Fibroblast of skin of abdomen (primary cell): ENCODE measurements at regions not wholly inside any gene's neighbourhood (a gene's known extent, or its start where the extent isn't known, plus 50 kb on each side); places are given as distances from the start of the nearest gene placed in this dataset.

ENCODE experiments used
- DNase-seq: peaks from one replicate; pipeline ENCODE4 v3.0.0-alpha.2; 2013

DNA sequence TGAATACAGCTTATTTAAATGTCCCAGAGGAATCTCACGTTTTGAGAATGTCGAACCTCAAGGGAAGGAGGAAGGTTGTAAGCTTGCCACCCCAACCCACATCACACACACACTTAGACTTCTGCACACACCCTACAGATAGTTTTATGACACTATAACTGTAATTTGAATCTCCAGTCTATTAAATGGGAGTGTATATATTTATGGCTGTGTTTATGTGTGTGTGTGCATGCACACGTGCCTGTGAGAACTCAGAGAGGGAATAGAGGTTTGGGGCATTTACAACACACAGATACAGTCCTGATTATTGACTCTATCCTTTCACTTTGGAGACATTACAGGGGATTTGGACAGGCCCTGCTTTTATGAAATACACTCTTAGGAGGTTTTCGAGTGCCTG, 171.5 kb upstream of the MAF start:
- DNase-seq: no peak

DNA sequence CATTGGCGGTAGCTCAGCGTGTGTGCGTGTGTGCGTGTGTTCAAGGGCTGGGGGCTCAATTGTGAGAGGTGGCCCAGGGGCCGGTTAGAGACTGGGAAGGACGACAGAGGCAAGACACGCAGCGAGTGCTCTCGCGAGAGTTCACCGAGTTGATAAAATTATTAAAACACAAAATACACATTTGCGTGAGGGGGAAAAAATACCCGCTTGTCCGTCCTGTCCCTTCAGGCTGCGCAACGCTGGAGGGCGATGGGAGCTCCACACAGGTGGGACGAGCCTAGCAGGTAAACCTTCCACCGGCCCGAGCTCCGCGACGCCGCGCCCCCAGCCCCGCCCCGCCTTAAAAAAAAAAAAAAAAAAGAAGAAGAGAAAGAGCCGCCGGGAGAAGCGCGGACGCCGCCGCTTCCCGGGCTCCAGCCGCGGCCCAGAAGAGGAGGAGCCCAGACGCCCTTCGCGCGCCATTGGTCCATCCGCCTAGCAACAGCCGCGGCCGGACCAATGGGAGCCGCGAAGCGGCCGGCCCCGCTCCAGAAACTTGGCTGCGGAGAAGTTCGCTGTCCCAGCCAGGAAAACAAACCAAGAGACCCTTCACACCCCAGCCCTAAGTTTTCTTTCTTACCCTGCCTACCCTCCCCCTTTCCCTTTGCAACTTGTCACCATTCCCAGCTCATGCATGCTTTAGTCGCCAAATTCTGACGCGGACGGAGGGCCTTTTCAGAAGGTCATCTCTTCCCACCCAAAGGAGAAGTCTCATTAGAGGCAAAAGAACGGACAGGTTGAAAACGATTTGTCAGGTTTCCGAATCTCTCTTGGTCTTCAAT, 169.9 kb upstream of the MAF start:
- peak; percentile 91 for DNase-seq

DNA sequence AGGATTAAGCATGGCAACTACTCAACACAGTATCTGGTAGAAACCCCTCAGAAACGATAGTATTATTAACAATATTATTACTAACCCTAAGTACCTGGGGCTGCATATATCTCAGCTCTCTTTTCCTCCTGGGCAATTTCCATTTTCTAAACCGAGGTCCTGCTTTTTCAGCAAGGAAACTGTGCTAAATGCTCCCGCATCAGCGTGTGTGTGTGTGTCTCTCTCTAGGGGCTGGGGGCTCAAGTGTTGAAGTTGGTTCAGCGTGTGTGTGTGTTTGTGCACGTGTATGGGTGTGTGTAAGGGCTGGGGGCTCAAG, 169.3 kb upstream of the MAF start:
- DNase-seq: no peak

DNA sequence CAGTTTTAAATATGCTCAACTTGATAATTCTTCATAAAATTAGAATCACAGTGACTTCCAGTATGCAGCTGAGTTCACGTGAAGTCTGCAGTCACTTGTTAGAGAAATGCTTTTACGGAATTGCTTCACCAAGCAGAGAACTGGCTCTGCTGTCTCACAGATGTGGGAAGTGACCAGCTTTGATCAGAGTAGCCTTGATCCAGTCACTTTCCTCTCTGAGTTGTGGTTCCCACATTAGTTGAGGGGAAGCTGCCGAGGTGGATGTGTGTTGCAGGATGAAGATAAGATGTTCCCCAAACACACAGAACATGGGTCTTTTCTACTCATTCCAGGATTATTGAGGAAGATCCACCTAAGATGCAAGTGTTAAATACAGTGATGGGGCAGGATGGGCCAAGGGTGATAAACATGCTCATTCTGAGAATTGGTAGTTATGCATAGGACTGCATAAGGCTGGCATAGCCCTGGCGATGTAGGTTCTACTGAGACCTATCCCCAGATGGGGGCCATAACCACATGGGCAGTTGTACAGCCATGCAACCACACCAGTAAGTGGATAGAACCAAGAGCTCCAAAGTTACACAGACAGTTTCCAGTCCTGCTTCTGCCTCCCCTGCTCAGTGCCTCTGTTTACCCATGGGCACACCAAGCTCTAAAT, 168.9 kb upstream of the MAF start:
- DNase-seq: no peak

DNA sequence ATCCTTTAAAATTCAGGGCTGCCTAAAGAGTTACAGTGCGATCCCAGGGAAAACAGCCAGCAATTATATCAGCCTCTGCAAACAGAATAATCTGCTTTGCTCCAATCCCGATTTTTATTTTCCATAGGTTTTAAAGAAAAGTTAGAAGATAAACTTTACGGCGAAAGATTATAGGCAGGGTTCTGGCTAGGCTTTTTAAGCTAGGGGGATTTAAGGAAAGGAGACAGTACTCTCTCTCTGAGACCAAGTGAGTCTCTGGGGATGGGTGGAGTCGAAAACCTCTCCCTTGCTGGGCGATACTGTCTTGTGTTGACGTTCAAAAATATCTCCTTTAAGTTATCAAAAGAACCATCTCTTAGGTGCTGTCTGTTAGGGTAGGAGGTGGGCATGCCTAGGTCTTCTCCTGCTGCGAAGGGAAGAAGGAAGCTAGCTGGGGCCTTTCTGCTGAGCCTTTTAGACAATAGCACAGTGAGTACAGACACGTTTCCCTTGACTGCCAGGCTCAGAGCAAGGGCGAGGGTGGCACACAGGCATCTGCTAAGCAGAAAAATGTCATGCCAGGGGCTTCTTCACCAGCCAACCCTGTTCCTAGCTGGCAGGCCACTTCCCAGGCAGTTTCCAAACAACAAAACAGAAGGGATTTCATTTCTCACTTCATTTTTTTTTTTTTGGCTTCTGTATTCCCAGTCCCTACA, 167.9 kb upstream of the MAF start:
- no peak for DNase-seq

DNA sequence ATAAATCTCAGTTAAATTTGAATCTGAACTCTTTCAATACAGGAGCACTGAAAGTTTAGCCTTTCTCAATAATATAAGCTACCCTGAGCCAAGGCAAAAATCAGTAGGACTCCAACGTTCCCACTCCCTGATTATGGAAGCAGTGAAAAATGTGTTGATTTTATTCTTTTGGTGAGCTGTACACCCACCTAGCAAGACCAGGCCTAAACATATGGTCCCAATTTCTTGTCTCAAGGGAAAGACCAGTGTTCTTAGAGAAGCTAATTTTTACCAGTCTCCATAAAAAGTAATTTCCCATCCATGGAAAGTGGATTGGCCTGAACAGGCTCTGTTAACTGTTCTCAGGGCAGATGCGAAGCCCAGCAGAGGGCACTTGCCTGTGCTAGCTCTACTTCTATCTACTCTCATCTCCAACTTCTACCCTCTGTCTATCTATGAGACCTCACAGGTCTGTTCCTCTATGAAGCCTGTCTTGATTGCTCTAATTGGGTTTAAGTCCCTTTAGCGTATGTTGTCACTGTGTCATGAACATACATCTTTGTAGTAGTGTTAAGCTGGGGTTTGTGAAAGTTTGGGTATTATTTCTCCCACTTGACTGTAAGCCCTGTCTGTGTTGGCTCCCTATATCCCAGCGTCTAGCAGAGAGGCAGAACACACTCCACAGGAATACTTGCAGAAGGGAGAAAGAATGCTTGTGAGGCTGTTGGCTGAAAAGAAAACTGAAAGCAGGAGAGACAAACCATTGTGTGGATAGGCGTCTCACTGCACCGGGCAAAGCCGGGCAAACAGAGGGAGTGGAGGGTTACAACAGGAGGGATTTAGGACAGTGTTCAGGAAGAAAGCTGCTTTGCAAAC, 167.1 kb upstream of the MAF start:
- peak; percentile 45 for DNase-seq

DNA sequence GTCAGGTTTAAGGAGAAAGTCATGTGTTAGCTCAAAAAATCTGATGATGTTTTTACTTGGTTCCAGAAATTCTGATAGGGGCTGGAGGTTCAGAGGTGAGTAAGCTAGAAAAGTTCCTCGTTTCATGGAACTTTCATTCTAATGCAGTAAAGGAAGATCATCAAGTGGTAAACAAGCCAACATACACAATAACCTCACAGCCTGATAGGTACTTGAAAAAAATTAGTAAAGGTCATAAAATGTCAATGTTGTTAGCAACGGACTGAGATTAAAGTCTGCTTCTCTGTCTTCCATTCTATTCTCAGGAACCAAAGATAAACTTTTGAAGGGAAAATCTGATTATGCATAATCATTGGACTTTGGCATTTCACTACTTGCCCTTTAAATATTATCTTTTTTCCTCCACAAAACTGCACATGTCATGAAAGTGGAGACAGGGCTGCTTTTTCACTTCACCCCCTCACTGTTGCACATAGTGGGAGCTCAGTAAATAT, 165.4 kb upstream of the MAF start:
- DNase-seq: no peak

DNA sequence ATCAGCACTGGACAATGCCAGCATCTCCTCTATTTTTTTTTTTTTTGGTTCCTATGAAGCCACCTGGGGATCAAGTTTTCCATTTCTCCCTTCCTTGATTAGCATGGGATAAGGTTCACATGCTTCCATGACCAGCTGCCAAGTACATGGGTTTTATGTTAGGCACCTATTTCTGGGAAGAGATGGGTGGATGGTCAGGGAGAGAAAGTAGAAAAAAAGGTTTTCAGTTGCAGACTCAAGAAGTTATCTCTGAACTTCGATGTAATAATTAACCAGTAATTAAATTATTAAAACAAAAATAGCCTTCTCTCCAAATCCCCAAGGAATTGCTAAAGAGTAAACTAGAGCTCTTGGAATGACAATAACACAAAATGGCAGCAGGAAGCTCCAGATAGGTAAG, 164.9 kb upstream of the MAF start:
- no peak for DNase-seq

DNA sequence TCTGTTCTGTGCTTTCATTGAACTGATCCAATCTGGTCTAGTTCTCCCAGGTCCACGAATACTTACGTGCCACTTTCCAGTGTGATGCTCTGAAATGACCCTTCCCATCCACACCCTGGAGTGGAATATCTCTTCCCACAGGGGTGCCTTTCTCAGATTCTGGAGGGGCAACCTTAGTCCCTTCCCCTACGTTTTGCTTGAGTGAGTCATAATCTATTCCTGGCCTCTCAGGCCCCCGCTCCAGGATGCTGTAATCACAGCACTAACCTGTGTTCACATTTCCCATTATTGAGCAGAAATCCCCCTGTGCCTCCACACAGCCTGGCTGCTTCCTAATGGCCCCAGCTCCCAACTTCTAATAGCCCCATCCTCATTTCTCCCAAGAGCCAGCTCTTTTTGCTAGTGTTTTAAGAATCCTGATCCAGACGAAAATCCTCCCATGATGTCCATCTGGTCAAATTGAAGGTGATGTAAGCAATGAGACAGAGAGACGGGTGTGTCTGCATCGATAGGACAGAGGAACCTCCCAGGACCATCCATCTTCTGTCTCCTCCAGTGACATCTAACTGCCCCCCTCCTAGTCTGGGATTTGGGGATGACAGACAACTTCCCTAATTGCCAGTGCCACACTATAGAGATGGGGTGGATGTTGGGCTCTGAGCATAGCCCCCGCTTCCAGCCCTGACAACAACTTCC, 164.0 kb upstream of the MAF start:
- DNase-seq: no peak

DNA sequence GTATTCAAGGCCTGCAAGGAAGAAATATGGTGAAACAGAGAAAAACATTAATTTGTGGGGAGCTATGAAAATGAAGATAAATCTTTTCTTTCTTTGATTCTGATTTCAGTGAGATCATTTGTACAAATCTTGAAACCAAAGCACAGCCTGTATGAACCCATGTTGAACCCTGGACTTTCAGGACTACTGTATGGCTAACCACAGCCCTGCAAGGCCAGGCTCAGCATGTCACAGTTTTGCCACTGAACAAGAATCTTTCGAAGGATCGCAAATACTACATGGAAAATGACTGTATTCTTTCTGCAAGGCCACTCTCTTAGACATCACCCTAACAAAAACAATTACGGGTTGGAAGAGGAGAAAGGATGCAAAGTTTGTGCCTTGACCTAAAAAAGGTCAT, 161.7 kb upstream of the MAF start:
- no peak for DNase-seq

DNA sequence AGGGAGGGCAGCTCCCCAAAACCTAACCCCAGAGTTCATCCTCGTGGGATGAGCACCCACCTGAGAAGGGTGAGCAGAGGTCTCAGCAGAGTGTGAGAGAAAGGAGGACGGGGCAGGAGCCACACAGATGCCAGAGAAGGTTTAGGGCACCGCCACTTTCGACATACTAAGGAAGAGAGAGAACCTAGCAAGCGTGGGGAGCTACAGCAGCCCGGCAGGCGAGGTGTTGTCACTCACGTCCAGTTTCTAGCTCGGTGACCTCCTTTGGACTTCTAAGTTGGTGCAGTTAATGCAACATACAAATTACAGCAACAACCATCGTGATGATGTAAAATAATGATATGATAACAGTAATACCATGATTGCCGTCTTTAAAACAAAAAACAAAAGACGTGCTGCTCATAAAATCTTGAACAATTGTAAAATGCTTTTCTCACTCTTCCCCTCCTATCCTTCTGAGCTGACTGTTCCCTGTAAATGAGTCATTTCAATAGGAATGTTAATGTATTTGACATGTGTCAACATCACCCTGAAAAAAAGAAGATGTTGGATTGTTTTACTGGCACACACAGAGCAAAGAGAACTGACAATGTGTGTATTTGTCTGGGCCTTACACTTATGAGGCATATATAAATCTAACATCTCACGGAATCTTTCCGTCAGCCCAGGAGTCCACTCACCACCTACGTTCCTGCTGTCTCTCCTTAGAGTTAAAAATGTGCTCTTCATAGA, 158.2 kb upstream of the MAF start:
- DNase-seq: peak; percentile 66

DNA sequence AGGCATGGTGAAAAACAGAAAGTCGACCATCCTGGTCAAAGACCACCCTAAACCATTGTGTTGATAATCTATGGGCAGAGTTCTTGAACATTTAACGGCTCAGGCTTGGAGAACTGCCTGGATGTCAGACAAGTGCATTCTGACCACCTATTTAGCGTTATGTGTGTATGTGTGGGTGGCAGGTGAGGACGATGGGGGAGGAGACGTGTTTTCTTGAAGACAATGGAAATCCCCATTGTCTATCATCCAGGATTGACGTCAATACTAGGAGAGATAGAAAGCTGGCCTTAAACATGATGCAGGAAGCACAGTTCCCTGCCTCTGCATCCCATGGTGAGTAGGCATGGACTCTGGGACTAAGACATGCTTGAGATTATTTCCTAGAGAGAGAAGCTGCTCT, 157.4 kb upstream of the MAF start:
- DNase-seq: no peak

DNA sequence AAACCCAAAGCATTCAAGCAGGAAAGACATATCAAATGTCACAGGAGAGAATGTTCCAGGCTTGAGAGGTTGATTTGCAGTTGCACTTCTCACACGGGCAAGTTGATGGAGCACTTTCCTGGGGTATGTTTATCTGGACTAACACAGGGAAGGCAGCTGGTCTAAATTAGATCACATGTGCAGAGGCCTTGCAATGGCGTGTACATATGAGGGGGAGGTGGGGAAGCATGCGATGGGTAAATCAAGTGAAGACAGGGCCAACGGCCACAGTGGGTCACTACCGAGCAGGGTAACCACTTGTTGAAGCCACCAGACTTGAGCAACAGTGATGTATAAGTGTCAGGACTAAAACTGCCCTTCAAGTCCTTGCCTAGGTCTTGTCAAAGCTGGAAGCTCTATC, 156.6 kb upstream of the MAF start:
- DNase-seq: peak; percentile 15

DNA sequence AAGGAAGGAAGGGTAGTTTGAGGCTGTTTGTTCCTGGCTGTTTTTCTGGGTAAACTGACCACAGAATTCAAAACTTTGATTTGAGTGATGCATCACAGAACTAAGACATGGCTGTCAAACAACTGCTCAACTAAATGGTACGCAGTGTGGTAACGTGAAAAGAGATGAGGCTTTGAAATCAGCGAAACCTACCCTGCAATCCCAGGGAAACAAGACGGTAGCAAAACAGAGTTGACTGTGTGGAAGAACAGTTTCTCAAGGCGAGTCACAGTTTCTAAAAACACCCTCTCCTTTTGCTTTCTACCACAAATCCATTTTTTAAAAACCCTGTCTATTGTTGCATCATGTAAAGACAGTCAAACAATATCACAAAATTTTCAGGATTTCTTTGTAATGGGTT, 156.0 kb upstream of the MAF start:
- no peak for DNase-seq

DNA sequence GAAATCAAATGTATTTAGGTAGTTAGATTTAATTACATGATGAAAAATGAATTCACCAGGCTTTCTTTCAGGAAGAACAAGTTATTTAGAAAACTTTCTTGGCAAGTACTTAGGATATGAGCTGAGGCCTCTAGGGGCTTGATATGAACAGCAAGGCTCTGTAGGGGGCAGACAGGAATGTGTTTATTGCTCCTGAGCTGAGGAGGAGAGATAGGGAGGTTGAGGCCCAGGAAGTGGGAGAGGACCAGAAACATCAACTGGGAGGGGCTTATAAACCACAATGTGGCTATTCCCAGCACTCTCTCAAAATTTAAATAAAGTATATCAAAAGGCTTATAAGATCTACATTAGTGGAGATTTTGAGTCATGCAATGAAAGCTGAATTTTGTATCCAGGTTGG, 154.0 kb upstream of the MAF start:
- peak; percentile 68 for DNase-seq

DNA sequence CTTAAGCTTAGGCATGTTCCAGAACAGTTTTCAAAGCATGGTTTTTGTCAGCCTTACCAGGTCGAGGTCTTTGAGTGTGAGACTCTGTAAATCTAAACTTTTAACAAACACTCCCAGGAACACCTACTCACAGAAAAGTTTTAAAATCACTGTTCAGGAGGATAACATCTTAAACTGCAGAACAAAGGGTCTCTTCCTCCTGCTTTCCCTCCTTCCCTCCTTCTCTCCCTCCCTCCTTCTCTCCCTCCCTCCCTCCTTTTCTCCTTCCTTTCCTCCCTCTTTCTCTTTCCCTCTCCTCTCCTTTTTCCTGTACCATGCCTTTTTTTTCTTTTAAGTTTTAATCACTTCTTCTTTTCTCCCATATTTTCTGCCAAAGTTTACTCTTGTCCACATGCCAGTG, 153.5 kb upstream of the MAF start:
- no peak for DNase-seq

DNA sequence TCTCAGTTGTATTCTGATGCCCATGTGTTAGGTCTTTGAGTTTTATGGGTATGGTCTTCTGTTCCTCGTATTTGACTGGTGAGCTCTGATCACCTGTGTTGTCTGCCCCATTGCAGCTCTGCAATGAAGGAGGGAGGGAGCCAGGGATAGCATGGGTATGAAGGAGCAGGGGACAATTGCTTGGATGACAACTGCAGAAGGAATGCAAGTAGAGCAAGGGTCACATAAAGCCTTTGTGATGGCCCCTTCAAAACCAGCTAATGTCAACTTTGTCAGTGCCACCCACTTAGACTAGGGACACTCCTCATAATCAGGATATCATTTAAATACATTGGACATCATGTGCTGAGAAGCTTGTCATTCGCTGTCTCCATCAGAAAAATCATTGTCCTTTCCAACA, 152.7 kb upstream of the MAF start:
- DNase-seq: no peak

DNA sequence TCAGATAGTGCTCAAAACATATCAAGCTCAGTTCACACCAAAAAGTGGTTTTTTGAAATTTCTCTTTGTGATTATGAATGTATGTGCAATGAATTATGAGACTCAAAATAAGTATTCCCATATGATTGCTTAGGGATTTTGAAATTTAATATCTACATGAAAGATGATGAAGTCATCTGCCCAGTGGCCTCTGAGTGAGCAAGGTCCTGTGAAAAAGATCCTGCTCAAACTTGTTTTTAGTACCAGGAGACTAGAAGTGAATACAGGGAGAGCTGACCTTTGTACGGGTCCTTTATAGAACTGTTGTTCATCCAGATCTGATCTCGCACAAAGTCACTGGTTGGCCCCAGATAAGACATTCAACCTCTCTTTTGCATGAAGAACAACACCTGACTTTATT, 151.9 kb upstream of the MAF start:
- no peak for DNase-seq

DNA sequence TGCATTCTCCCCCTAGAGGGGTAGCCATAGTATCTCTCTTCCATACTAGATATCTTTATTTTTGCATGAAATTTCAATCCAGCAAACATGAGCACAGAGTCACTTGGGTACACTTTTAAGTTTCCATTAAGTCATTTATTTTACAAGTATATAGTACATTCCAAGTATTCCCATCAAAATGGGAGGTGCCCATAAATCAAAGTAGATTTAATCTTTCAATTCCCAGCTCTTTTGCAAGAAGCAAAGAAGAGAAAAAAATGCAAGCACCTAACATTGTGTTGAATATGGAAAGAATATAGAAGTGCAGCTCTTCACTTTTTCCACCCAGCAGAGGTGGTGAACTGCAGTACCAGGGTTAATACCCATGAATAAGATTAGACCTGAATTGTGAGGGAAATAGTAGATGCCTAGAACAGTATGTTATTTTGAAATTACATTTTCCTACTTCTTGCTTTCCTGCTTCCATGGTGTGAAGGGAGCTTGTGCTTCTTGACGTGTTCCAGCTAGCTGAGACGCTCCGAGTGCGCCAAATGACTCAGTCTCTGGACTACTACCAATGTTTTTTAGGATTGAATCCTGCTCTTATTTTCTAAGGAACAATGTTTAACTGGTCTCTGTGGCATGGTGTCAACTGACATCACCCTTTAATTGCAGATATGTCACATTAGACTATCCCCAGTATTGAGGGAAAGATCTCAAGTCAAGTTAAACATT, 151.1 kb upstream of the MAF start:
- peak; percentile 21 for DNase-seq

DNA sequence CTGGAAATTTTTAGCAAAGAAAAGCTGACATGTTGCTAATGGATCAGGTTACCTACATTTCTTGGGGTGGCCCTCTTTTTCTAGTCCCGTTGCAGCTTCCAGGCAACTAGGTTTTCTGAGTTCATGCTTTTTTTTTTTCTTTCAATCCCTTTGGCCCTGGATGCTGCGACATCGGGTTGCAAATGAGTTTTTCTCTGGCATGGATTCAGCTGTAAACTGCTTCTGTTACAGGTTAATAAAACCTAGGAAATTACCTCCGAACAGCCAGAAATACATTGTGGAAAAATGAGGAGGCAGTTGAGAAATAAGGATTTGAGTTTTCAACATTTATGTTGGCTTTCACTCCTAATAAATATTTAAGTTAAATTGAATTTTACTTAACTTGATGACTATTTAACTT, 149.8 kb upstream of the MAF start:
- no peak for DNase-seq

DNA sequence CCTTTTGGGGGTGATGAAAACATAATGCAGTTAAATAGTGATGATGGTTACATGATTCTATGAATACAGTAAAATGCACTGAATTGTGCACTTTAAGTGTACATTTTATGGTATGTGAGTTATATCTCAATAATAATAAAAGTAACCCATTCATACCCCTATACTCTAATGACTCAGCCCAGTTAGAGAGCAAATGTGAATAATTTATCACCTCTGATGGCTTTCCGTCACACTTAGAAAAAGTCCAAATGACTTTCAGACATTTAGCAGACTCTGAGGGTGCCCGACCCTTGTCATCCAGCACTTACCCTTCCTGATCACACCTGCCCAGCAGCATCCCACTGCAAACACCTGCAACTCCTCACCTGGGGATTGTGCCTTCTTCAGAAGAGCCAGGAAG, 148.1 kb upstream of the MAF start:
- DNase-seq: no peak
